HG03135 (cell line): ENCODE measurements at regions not wholly inside any gene's neighbourhood (a gene's known extent, or its start where the extent isn't known, plus 50 kb on each side); places are given as distances from the start of the nearest gene placed in this dataset.

Source experiments
- ATAC-seq: cut with Tn5 transposase; IDR thresholded peaks from one replicate; pipeline ENCODE4 v1.9.1; 2021; ENCODE audit warnings: mild to moderate bottlenecking, moderate library complexity; ENCODE audit not compliant: unreplicated experiment

DNA sequence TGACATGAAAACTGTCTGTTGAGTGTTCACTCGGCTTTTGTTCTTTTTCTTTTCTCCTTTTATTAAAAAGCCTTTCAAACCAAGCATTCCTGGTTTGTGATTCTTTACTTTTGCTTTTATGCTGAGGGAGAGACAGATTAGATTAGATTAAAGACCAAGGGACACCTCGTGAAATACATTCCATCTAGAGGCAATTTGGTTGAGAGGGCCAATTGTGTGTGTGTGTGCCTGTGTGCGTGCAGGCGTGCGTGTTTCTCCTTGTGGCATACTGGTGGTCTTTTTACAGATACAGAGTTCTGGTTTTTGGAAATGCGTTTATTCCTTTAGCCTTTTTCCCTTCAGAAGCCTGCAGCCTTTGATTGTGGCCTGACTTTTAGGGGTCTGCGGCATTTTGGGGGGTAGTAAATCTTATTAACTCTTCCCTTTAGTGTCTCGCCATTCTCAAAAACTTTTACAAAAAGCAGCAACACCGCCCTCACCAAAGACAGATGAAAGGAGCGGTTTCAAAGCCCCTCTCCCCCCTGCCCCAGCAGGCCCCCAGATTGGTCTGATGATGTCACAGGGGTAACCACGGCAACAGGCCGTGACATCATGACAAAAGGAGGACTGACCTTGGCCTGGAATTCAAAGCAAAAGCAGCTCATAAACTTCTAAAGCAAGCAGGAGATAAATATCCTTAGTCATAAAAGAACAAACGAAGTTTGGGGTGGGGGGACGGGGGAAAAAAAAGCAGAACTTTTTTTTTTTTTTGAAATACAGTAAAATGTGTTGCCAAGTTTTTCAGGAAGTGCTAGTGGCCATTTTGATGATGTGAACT lies 84.1 kb upstream of the TBX3 start:
- no peak for ATAC-seq

- ATAC-seq: no peak
Measured at GRCh38 chr12:114767084-114767760, 83.2 kb upstream of the TBX3 start.

GRCh38 chr12:114765960-114766691 lies 82.2 kb upstream of the TBX3 start:
- ATAC-seq: no peak

DNA sequence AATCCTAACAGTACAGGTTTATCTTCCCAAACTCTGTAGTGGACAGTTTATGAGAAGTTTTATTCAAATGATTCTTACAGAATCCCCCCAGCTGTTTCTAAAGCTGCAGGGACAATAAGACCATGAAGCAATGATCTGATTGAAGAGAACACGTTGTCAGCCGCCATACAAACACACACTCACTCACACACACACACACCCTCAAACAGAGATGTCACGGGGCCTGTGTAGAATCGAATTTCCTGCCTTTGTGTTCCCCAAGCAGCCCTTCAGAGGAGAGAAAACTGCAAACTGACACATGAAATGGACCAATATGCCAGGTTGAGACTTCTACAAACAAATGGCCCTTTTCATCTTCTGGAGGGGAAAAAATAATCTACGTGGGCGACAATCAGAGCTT lies 80.5 kb upstream of the TBX3 start:
- no peak for ATAC-seq

GRCh38 chr12:114762490-114763110 lies 78.6 kb upstream of the TBX3 start:
- ATAC-seq: no peak

DNA sequence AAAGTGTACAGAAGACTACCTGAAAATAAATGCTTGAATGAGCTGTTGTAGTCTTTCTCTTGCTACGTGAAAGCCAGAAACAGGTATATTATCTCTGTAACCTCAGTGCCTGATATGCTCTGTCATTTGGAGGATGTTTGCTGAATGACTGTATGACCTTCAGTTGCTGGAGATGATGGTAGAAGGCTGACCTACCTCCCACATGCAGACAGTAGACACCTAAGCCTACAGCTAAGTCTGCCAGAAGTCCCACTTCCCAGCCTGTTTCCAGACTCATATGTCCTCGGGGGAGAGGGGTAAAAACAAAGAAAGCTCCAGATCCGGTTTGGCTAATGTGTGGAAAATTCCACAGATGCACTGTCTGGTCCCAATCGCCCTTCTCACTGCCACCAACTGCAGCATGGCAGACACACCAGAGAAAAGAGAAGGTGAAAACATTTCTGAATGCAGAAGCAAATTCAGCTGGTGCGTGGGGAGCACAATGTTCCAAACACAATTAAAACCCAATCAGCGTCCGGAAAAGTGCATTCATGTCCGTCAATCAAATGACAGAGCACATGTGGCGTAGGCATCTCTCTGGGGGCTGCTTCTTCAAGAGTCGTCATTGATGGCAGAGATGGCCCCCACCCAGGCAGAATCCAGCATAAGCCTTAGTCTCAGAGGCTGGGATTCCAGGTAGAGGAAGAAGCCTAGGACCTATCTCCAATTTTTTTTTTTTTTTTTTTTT lies 76.3 kb upstream of the TBX3 start:
- ATAC-seq: no peak

GRCh38 chr12:114759635-114760034 lies 75.7 kb upstream of the TBX3 start:
- no peak for ATAC-seq

DNA sequence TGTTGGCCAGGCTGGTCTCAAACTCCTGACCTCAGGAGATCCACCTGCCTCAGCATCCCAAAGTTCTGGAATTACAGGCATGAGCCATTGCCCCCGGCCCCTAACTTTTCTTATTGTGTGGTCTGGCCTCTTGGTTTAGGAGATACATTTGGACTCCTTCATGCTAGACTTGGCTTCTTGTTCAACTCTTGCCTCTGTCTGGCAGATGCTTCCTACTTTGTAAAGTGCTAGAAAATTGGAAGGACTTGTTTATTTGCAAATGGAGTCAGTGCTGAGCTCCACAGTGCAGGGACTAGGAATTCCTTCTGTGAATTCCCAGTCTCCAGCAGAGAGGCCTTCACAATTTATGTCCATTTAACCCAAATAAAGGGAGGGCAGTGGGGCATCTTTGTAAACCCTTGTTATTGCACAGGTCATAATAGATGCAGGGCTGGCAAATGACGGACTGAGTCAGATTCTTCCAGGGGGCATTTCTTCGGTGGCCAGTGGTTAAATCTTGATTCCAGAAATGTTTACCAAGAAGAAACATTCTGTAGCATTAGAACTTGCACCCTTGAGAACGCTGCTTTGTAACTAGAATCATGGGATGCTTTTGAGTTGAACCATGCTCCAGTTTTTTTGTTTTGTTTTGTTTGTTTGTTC lies 73.8 kb upstream of the TBX3 start:
- no peak for ATAC-seq

DNA sequence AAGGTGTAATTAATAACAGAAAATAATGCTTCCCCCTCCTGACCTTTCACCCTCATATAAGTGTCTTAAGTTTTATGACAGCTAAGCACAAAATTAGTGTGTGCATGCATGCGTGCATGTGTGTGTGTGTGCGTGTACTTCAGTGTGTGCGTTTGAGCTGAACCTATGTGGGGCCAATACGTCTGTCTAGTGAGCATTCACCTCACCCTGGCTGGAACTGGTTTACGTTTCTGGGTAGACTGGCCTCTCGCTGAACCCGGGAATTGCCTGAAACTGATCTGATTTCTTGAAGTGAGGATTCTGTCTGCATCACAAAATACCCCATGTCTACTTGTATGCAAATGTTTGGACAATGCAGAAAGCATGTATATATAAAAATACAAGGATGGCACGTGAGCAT lies 68.2 kb upstream of the TBX3 start:
- no peak for ATAC-seq

- no peak for ATAC-seq
Measured at GRCh38 chr12:114751712-114752111, 67.7 kb upstream of the TBX3 start.

- ATAC-seq: no peak
Measured at GRCh38 chr12:114750917-114751316, 66.9 kb upstream of the TBX3 start.

DNA sequence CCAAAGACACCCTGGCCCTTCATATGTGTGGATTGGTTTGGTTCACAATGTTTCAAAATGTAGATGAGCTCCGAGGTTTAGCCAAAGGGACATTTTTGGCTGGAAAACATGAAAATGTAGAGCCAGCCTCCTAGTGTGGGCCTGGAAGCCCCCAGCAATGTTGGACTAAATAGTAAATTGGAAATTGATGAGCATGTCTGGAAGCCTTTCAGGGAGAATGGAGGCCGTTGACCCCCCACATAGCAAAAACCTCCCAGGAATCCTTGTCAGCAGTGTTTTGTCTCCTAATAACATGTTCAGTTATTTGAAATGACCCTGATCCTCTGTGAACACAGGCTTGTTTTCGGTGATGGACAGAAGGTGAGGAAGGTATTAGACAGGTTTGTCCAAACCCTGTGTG lies 65.1 kb upstream of the TBX3 start:
- no peak for ATAC-seq

- ATAC-seq: no peak
Measured at GRCh38 chr12:114747012-114747858, 63.3 kb upstream of the TBX3 start.

DNA sequence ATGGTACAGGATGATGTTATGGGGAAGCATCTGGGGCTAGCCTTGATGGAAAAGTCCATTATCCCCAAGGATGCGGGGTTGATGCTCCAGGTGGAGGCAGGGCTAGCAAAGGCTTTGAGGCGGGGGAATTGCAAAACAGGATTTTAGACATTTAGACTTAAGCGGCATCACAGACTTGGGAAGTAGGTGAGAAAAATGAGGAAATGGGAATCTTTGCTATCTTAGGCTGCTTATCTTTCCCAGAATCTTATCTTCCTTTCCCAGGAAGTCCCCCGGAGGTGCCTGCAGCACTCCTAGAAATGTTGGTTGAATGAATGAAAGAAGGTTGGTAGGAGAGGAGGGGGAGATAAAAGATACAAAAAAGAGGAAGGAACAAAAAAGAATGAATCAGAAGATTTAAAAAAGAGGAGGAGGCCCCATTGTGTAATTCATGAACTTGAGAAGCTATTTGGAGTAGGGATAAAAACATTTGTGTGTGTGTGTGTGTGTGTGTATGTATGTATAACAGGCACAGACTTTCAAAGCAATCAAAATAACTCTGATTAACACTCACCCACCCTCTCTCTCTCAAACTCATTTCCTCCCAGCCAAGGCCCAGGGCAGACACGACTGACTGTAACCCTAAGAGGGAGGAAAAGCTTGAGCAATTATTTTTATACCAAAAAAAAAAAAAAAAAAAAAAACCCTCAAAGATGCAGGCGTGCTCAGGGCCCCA lies 62.5 kb upstream of the TBX3 start:
- no peak for ATAC-seq

DNA sequence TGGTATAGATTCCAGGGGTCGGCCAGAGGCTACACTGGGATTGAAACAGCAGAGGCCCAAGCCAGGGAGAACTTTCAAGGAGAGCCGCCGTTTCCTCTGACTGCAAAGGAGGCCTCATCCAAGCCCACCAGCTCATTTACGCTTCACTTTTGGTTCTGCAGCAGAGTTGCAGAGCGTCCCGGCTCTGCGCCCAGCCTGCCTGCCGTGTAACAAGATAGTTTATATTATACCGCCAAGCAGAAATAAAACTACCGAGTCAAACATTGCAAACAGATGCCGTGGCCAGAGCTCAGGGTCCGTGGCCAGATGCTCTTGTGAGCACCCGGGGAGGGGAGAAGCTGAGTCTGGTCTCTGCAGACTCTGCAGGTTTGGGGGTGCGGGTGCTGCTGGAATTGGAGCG lies 60.7 kb upstream of the TBX3 start:
- ATAC-seq: no peak

DNA sequence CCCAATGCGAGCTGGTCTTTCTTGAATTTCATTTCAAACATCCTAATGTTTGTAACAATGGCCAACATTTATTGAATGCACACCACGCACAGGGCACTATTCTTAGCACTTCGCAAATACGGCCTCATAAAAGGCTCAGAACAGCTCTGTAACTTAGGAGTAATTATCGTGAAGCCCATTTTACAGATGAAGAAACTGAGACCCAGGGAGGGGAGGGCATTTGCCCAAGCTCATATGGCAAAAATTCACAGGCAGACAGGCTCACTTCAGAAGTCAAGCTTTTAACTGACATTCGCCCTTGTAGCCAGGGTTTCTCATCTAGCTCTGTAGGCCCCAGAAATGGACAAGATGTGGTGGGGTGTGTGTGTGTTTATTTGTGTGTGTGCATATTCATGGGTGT lies 60.3 kb upstream of the TBX3 start:
- no peak for ATAC-seq

DNA sequence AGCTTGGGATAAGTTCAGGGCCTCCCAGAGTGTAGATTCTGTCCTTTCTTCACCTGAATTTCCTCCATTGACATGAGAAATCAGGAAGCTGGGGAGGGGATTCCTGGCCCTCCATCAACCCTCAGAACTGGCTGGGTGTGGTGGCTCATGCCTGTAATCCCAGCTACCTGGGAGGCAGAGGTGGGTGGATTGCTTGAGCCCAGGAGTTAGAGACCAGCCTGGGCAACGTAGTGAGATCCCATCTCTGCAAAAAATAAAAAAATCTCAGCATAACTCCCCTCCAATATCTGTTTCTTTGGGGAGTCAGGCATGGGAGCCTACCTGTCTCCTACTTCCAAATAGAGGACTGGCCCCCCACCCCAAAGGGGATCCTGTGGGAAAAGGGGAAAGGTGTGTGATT lies 59.8 kb upstream of the TBX3 start:
- ATAC-seq: no peak

GRCh38 chr12:114743289-114743688 lies 59.3 kb upstream of the TBX3 start:
- ATAC-seq: no peak

- ATAC-seq: no peak
Measured at GRCh38 chr12:114742363-114742762, 58.4 kb upstream of the TBX3 start.
